ENCODE measurements at regions not wholly inside any gene's neighbourhood (a gene's known extent, or its start where the extent isn't known, plus 50 kb on each side); places are given as distances from the start of the nearest gene placed in this dataset.

DNA sequence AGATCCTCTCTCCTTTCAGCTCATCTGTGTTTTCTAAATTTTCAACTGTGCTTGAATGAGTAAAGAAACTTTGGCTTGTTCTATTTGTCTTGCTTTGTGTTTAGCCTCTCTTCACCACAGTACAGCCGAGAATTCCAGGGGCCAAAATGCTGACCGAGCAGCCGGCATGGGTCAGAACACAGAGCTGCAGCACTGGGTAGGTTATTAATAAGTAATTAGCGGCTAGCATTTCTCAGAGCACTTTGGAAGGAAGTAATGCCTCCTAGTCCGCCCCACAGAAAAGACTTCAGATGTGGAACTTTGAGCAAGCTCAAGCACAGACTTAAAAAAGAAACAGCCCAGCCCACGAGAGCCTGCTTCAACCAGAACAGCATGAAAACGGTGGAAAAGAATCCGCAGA, 343.9 kb downstream of the ARRDC4 start:
- TF ChIP-seq CTCF (conservative IDR thresholded peaks at IDR 0.05; ENCODE audit: low read length) (no peak), EZH2phosphoT487 (IDR thresholded peaks at IDR 0.05; ENCODE audit: borderline replicate concordance, low read depth, low read length) (no peak)
